ENCODE measurements at regions not wholly inside any gene's neighbourhood (a gene's known extent, or its start where the extent isn't known, plus 50 kb on each side); places are given as distances from the start of the nearest gene placed in this dataset.

- no peak for TF ChIP-seq USF2 (IDR thresholded peaks at IDR 0.05; ENCODE audit: low read length)
- no peak for TF ChIP-seq TAF7 (optimal IDR thresholded peaks at IDR 0.05; ENCODE audit: borderline replicate concordance, low read depth, low read length)
- TF ChIP-seq TBP (IDR thresholded peaks at IDR 0.05; ENCODE audit: low read depth, low read length) = no peak
- no peak for TF ChIP-seq SIX5 (IDR thresholded peaks at IDR 0.05; ENCODE audit: low read depth, low read length)
- no peak for TF ChIP-seq CBX5 (IDR thresholded peaks at IDR 0.05; ENCODE audit: low read depth, low read length)
- TF ChIP-seq ATF2 (IDR thresholded peaks at IDR 0.05; ENCODE audit: low read length) = no peak
Observed at GRCh38 chr14:54342806-54343205, 54.0 kb upstream of the CDKN3 start (continued).
